HepG2 (cell line): ENCODE measurements at regions not wholly inside any gene's neighbourhood (a gene's known extent, or its start where the extent isn't known, plus 50 kb on each side); places are given as distances from the start of the nearest gene placed in this dataset.

Experiments
- CTCF ChIP-seq: sonication (generic); formaldehyde crosslinking; IDR thresholded peaks from 2 replicates; pipeline ENCODE4 v1.5.0; 2020; ENCODE audit warnings: mild to moderate bottlenecking, missing genetic modification reagents, moderate library complexity
- ELK4 ChIP-seq: sonication (generic); formaldehyde crosslinking; IDR thresholded peaks from 2 replicates; pipeline ENCODE4 v1.9.0; 2021; ENCODE audit warnings: missing genetic modification reagents, borderline replicate concordance
- ESRRA ChIP-seq: sonication (generic); formaldehyde crosslinking; IDR thresholded peaks from 2 replicates; pipeline ENCODE4 v1.5.1; 2020; ENCODE audit warnings: mild to moderate bottlenecking, low read depth, missing genetic modification reagents
- FOXK1 ChIP-seq: sonication (generic); formaldehyde crosslinking; IDR thresholded peaks from 2 replicates; pipeline ENCODE4 v1.4.0; 2020; ENCODE audit warnings: low read depth, missing genetic modification reagents, borderline replicate concordance
- HOXA7 ChIP-seq: sonication (generic); formaldehyde crosslinking; IDR thresholded peaks from 2 replicates; pipeline ENCODE4 v1.8.1; 2022; ENCODE audit warnings: mild to moderate bottlenecking, missing genetic modification reagents, moderate library complexity
- PAF1 ChIP-seq: IDR thresholded peaks from 2 replicates; pipeline ENCODE4 v1.6.1; 2016; ENCODE audit warnings: missing genetic modification reagents, missing compliant biosample characterization
- ZNF337 ChIP-seq: sonication (generic); formaldehyde crosslinking; IDR thresholded peaks from 2 replicates; pipeline ENCODE4 v1.5.1; 2020; ENCODE audit warnings: missing genetic modification reagents, low read depth, mild to moderate bottlenecking, borderline replicate concordance
- ZNF558 ChIP-seq: sonication (generic); formaldehyde crosslinking; IDR thresholded peaks from 2 replicates; pipeline ENCODE4 v1.9.0; 2022; ENCODE audit warnings: mild to moderate bottlenecking, missing genetic modification reagents, borderline replicate concordance
- TF ChIP-seq, protein P1 (sequence below): sonication (generic); formaldehyde crosslinking; IDR thresholded peaks from 2 replicates; pipeline ENCODE4 v1.5.1; 2020; ENCODE audit warnings: mild to moderate bottlenecking, missing genetic modification reagents, moderate library complexity

GRCh38 chr12:93176610-93177126 lies 201.1 kb upstream of the NUDT4 start:
- no peak for TF ChIP-seq CTCF (CRISPR knock-in tag)
- no peak for TF ChIP-seq ZNF337 (CRISPR knock-in tag)
- TF ChIP-seq ESRRA (CRISPR knock-in tag) = no peak
- TF ChIP-seq, protein P1, sequence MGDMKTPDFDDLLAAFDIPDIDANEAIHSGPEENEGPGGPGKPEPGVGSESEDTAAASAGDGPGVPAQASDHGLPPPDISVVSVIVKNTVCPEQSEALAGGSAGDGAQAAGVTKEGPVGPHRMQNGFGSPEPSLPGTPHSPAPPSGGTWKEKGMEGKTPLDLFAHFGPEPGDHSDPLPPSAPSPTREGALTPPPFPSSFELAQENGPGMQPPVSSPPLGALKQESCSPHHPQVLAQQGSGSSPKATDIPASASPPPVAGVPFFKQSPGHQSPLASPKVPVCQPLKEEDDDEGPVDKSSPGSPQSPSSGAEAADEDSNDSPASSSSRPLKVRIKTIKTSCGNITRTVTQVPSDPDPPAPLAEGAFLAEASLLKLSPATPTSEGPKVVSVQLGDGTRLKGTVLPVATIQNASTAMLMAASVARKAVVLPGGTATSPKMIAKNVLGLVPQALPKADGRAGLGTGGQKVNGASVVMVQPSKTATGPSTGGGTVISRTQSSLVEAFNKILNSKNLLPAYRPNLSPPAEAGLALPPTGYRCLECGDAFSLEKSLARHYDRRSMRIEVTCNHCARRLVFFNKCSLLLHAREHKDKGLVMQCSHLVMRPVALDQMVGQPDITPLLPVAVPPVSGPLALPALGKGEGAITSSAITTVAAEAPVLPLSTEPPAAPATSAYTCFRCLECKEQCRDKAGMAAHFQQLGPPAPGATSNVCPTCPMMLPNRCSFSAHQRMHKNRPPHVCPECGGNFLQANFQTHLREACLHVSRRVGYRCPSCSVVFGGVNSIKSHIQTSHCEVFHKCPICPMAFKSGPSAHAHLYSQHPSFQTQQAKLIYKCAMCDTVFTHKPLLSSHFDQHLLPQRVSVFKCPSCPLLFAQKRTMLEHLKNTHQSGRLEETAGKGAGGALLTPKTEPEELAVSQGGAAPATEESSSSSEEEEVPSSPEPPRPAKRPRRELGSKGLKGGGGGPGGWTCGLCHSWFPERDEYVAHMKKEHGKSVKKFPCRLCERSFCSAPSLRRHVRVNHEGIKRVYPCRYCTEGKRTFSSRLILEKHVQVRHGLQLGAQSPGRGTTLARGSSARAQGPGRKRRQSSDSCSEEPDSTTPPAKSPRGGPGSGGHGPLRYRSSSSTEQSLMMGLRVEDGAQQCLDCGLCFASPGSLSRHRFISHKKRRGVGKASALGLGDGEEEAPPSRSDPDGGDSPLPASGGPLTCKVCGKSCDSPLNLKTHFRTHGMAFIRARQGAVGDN = no peak
- no peak for TF ChIP-seq ELK4 (CRISPR knock-in tag)
- TF ChIP-seq ZNF558 (CRISPR knock-in tag) = no peak
- no peak for TF ChIP-seq PAF1 (CRISPR knock-in tag)
- TF ChIP-seq FOXK1 (CRISPR knock-in tag) = no peak
- TF ChIP-seq HOXA7 (CRISPR knock-in tag) = no peak
